Esophagus squamous epithelium (tissue), 5 donors: ENCODE measurements at regions not wholly inside any gene's neighbourhood (a gene's known extent, or its start where the extent isn't known, plus 50 kb on each side); places are given as distances from the start of the nearest gene placed in this dataset.

Experiments used
- DNase-seq: peaks from one replicate; lab custom pipeline; 2025; lab: John Stamatoyannopoulos, UW
- H3K27ac ChIP-seq, 4 donors: fragments of 200-600 bp; sonication (generic); one replicate each; pipeline ENCODE4 v1.5.1; 2016 to 2019; ENCODE audit warnings: mild to moderate bottlenecking in 1 of 4
- H3K27me3 ChIP-seq, 4 donors: fragments of 200-600 bp; sonication (generic); 1 replicate in 3 of 4; 2 replicates in 1 of 4; pipeline versions ENCODE4 v1.5.1 to v1.6.0; 2017 to 2021; ENCODE audit warnings: antibody characterized with exemption in 1 of 4
- H3K36me3 ChIP-seq, 3 donors: fragments of 200-600 bp; sonication (generic); one replicate each; pipeline ENCODE4 v1.5.1; 2016 to 2019
- H3K4me1 ChIP-seq, 3 donors: fragments of 200-600 bp; sonication (generic); one replicate each; pipeline ENCODE4 v1.5.1; 2017 to 2019
- H3K4me3 ChIP-seq, 4 donors: fragments of 200-600 bp; sonication (generic); 1 replicate in 3 of 4; 2 replicates in 1 of 4; pipeline ENCODE4 v1.5.1; 2016 to 2019; ENCODE audit warnings: mild to moderate bottlenecking in 2 of 4, moderate library complexity in 1 of 4
- H3K9me3 ChIP-seq, 3 donors: fragments of 200-600 bp; sonication (generic); one replicate each; pipeline ENCODE4 v1.5.1; 2016 to 2019
- POLR2A ChIP-seq, 4 donors: fragments of 450-650 bp; IDR thresholded peaks; one replicate each; pipeline ENCODE4 v1.6.1; 2017; ENCODE audit warnings: antibody characterized with exemption in 4 of 4, mild to moderate bottlenecking in 4 of 4, moderate library complexity in 3 of 4
- WGBS, 2 donors: methylation state at CpG; one replicate each; pipeline ENCODE4 v1.1.5; 2018; 5-methylcytosine and 5-hydroxymethylcytosine counted together
- intact Hi-C: fragments of 100-400 bp; cut with DNase I; formaldehyde crosslinking; loops from one replicate; pipeline ENCODE4 v1.15.0; 2022
- TF ChIP-seq, protein P1 (sequence below), 6 experiments: fragments of 450-650 bp in 4 of 6; fragments of 200-600 bp in 2 of 6; sonication (generic) in 2 of 6; IDR thresholded peaks; one replicate each; pipeline ENCODE4 v1.5.1; 2016 to 2019; ENCODE audit warnings: antibody characterized with exemption in 6 of 6, mild to moderate bottlenecking in 4 of 6, moderate library complexity in 4 of 6
- donor health status: DM: yes; HTN: yes; CAD: no.

DNA sequence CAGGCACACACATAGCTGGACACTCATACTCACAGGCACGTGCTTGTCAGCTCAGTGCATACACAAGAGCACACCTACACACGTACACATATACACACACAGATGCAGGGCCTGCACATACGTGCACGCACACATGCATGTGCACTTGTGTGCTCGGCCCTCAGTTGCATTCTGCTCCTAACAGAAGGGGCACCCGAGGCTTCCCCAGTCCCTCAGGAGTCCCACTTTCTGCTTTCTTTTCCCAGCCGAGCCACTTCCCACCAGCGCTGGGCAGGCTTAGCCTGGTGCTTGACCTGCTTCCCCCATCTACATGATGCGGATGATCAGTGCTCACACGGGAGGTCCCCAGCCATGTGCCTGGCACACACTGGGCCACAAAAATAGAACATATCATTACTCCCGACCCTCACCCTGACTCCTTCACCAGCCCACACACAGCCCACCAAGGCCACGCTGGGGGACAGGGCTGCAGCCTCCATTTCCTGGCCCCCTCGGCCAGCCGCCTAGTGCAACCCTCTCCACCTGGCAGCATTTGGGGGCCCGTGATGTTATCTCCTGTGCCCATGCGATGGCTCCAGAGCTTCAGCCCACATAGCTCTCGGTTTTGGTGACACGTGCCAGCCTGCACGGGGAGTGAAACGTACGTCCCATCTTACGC is 125.2 kb upstream of the SPACA7 start:
- TF ChIP-seq, protein P1, sequence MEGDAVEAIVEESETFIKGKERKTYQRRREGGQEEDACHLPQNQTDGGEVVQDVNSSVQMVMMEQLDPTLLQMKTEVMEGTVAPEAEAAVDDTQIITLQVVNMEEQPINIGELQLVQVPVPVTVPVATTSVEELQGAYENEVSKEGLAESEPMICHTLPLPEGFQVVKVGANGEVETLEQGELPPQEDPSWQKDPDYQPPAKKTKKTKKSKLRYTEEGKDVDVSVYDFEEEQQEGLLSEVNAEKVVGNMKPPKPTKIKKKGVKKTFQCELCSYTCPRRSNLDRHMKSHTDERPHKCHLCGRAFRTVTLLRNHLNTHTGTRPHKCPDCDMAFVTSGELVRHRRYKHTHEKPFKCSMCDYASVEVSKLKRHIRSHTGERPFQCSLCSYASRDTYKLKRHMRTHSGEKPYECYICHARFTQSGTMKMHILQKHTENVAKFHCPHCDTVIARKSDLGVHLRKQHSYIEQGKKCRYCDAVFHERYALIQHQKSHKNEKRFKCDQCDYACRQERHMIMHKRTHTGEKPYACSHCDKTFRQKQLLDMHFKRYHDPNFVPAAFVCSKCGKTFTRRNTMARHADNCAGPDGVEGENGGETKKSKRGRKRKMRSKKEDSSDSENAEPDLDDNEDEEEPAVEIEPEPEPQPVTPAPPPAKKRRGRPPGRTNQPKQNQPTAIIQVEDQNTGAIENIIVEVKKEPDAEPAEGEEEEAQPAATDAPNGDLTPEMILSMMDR (IDR thresholded peaks at IDR 0.05): no peak
- no peaks in the 10 kb centered on the region for H3K27me3 ChIP-seq
- intact Hi-C loops: no loop called here

GRCh38 chr13:112251930-112252585 is 124.1 kb upstream of the SPACA7 start:
- DNase-seq: no peak
- WGBS, 2 donors: 68 to 78% methylated on average over 13 to 14 of the region's 27 CpGs
- intact Hi-C loops: no loop called here
- no peak overlapping the region for H3K4me3 ChIP-seq
- no peak overlapping the region for H3K27ac ChIP-seq
- no peaks in the 10 kb centered on the region for H3K36me3 ChIP-seq
- no peak for TF ChIP-seq POLR2A (IDR thresholded peaks at IDR 0.05)
- TF ChIP-seq, protein P1 (IDR thresholded peaks at IDR 0.05): no peak
- peaks cover 0 to 5% (median 0%) of the 10 kb centered on the region in 4 donors for H3K27me3 ChIP-seq
- no peaks in the 10 kb centered on the region for H3K9me3 ChIP-seq
- no peaks in the 10 kb centered on the region for H3K4me1 ChIP-seq

More for the DNA sequence above, 125.2 kb upstream of the SPACA7 start:
- H3K9me3 ChIP-seq: no peaks in the 10 kb centered on the region
- H3K4me1 ChIP-seq: no peaks in the 10 kb centered on the region
- no peak for DNase-seq
- no peak overlapping the region for H3K4me3 ChIP-seq
- no peak overlapping the region for H3K27ac ChIP-seq
- WGBS, 2 donors: 70 to 79% methylated on average over 13 to 21 of the region's 22 CpGs
- H3K36me3 ChIP-seq: no peaks in the 10 kb centered on the region

DNA sequence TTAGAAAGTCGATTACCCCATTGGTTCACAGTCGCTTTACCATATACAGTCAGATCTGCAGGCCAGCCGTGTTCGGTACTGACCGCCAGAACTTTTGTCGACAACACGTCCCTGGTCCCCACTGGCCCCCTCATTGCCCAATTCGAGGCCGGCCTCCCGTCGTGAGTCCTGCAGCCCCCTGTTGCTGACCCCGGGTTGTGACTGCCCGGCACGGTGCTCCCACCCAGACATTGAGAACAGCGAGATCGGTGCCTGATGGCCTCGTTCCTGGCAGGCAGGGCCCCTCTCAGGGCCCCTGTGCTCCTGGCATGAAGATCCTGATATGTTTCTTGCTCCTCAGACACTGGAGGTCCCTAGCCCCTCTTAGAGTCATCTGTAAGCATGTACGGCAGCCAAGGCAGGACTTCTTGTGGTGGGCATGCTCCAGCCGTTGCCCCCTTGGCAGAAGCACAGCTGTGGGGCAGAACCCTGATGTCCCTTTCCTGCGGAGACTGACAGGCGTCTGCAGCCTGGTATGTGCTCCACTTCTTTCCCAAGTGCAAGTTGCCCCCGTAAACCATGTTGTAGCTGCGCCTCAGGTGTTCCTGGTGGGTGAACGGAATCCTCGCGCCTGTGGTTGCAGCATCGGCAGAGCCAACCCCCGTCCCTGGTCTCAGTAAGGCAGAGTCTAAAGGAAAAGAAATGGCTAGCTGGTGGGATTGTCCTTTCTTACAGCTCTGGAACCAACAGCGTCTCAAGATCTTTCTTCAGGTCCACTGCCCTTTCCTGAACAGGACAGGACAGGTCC is 123.2 kb upstream of the SPACA7 start:
- Histone ChIP-seq H3K36me3 (no peaks in the 10 kb centered on the region), H3K9me3 (no peaks in the 10 kb centered on the region), H3K27ac (no peak overlapping the region), H3K27me3 (peaks cover 0 to 5% (median 0%) of the 10 kb centered on the region in 4 donors), H3K4me1 (no peaks in the 10 kb centered on the region), H3K4me3 (no peak overlapping the region)
- TF ChIP-seq POLR2A (IDR thresholded peaks at IDR 0.05): no peak
- TF ChIP-seq, protein P1 (IDR thresholded peaks at IDR 0.05): no peak
- no peak for DNase-seq
- intact Hi-C loops: no loop called here
- 85% methylated on average over 6 to 20 of the region's 29 CpGs for WGBS, 2 donors

DNA sequence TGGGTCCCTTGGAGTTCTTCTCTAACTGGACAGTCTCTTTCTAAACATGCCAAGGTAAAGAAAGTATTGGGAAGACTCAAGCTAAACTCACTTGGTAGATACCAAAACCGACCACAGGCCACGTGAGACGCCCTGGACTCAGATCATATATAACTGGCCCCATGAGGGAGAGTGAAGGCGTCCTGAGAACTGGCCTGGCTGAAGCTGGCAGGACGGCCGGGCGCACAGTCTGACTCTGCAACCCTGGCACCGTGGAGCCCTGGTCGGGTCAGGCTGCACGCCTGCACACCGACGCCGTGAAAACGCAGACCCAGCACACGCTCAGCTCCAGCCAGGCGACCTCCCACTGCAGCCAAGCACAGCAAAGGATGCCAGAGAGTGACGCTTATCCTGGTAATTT is 122.5 kb upstream of the SPACA7 start:
- H3K36me3 ChIP-seq: no peaks in the 10 kb centered on the region
- WGBS, 2 donors: 83 to 90% methylated on average over 11 to 14 of the region's 17 CpGs
- peaks cover 0 to 5% (median 0%) of the 10 kb centered on the region in 4 donors for H3K27me3 ChIP-seq
- no peak overlapping the region for H3K4me3 ChIP-seq
- intact Hi-C loops: no loop called here
- DNase-seq: no peak
- no peaks in the 10 kb centered on the region for H3K4me1 ChIP-seq
- TF ChIP-seq POLR2A (IDR thresholded peaks at IDR 0.05): no peak
- TF ChIP-seq, protein P1 (IDR thresholded peaks at IDR 0.05): no peak
- no peak overlapping the region for H3K27ac ChIP-seq
- no peaks in the 10 kb centered on the region for H3K9me3 ChIP-seq
